H1 (cell line): ENCODE measurements at regions not wholly inside any gene's neighbourhood (a gene's known extent, or its start where the extent isn't known, plus 50 kb on each side); places are given as distances from the start of the nearest gene placed in this dataset.

Experiments used
- EP300 ChIP-seq, 2 experiments: IDR thresholded peaks; 1 replicate in 1 of 2; 2 replicates in 1 of 2; pipeline ENCODE4 v1.6.1; 2011 to 2012; ENCODE audit warnings: low read depth in 2 of 2, low read length in 2 of 2, mild to moderate bottlenecking in 2 of 2, borderline replicate concordance in 1 of 2, inconsistent platforms in 1 of 2, moderate library complexity in 1 of 2
- FOSL1 ChIP-seq: IDR thresholded peaks from 2 replicates; pipeline ENCODE4 v1.6.1; 2011; ENCODE audit warnings: mild to moderate bottlenecking, low read depth, low read length, moderate library complexity; ENCODE audit not compliant: insufficient read depth
- HDAC2 ChIP-seq, 2 experiments: fragments of 300-600 bp in 1 of 2; sonication (generic) in 1 of 2; IDR thresholded peaks; 2 replicates each; pipeline ENCODE4 v1.6.1; 2011 to 2012; ENCODE audit warnings: low read depth in 2 of 2, low read length in 2 of 2, mild to moderate bottlenecking in 2 of 2, moderate library complexity in 2 of 2, borderline replicate concordance in 1 of 2, inconsistent platforms in 1 of 2
- RAD21 ChIP-seq, 2 experiments: IDR thresholded peaks in 1 of 2; conservative IDR thresholded peaks in 1 of 2; 2 replicates each; pipeline ENCODE4 v1.6.1; 2011; ENCODE audit warnings: low read depth in 2 of 2, low read length in 2 of 2, improper control_type of control experiment in 1 of 2, inconsistent platforms in 1 of 2, mild to moderate bottlenecking in 1 of 2, moderate library complexity in 1 of 2
- SIN3A ChIP-seq, 2 experiments: IDR thresholded peaks in 1 of 2; conservative IDR thresholded peaks in 1 of 2; 2 replicates each; pipeline ENCODE4 v1.6.1; 2011 to 2012; ENCODE audit warnings: low read length in 2 of 2, improper control_type of control experiment in 1 of 2, low read depth in 1 of 2, mild to moderate bottlenecking in 1 of 2
- SIX5 ChIP-seq: IDR thresholded peaks from 2 replicates; pipeline ENCODE4 v1.6.1; 2011; ENCODE audit warnings: mild to moderate bottlenecking, low read depth, low read length
- SP2 ChIP-seq: IDR thresholded peaks from 2 replicates; pipeline ENCODE4 v1.6.1; 2012; ENCODE audit warnings: mild to moderate bottlenecking, low read length, inconsistent platforms

DNA sequence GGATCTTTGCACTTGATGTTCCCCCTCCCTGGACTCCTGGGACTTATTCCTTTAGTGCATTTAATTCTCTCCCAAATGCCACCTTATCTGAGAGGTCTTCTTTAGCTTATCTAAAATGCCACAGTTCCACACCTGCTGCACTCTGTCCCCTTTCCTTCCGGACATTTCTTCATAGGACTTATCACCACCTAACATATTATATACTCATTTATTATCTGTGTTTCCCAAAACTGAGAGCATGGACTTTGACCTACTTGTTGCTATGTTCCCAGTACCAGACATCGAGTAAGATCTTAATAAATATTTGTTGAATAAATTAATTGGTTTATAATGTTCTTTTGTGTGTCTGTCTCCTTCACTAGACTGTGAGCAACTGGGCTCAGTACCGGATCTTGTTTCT lies 585.3 kb downstream of the INSC start (continued):
- TF ChIP-seq HDAC2 (IDR thresholded peaks at IDR 0.05; ENCODE audit: borderline replicate concordance in 1 of 2, low read depth in 2 of 2, low read length in 2 of 2) (no peak), FOSL1 (no peak), SP2 (no peak), RAD21 (IDR thresholded peaks at IDR 0.05 in 1 of 2, conservative IDR thresholded peaks at IDR 0.05 in 1 of 2; ENCODE audit: low read depth in 2 of 2, low read length in 2 of 2) (no peak), SIN3A (conservative IDR thresholded peaks at IDR 0.05 in 1 of 2, IDR thresholded peaks at IDR 0.05 in 1 of 2; ENCODE audit: low read depth in 1 of 2, low read length in 2 of 2) (no peak), SIX5 (no peak), EP300 (IDR thresholded peaks at IDR 0.05; ENCODE audit: borderline replicate concordance in 1 of 2, low read depth in 2 of 2, low read length in 2 of 2) (no peak)
